PC-9 (cell line): ENCODE measurements at regions not wholly inside any gene's neighbourhood (a gene's known extent, or its start where the extent isn't known, plus 50 kb on each side); places are given as distances from the start of the nearest gene placed in this dataset.

ENCODE experiments used
- BruUV-seq: library from RNA; stranded (reverse); fragments of 400-500 nt; replicated peaks from 2 replicates; lab custom pipeline; 2021; lab: Mats Ljungman, UMichigan
- CTCF ChIA-PET: fragments of 300-600 bp; sonication (Branson Sonifier 250); formaldehyde crosslinking; loops from one replicate; lab custom pipeline; 2022; ENCODE audit warnings: antibody characterized with exemption; lab: Charles Lee
- POLR2A ChIA-PET: fragments of 300-600 bp; sonication (Branson Sonifier 250); formaldehyde crosslinking; loops from one replicate; lab custom pipeline; 2022; ENCODE audit warnings: antibody characterized with exemption; ENCODE audit not compliant: unreplicated experiment; lab: Charles Lee
- DNase-seq, 2 experiments: peaks; one replicate each; pipeline versions ENCODE4 v3.0.0 to v3.0.0-alpha.2; 2015 to 2022; ENCODE audit warnings: mixed read lengths in 1 of 2
- H2AFZ ChIP-seq: fragments of 200-600 bp; sonication (generic); 2 replicates; pipeline ENCODE4 v1.8.1; 2017; ENCODE audit warnings: antibody characterized with exemption
- H3F3A ChIP-seq: fragments of 200-600 bp; sonication (generic); 2 replicates; pipeline ENCODE4 v1.8.1; 2017; ENCODE audit warnings: antibody characterized with exemption, mild to moderate bottlenecking, low read depth; ENCODE audit not compliant: insufficient read depth
- H3K27ac ChIP-seq: fragments of 200-600 bp; sonication (generic); 2 replicates; pipeline ENCODE4 v1.6.1; 2016; ENCODE audit warnings: mixed run types
- H3K27me3 ChIP-seq: fragments of 200-600 bp; sonication (generic); 2 replicates; pipeline ENCODE4 v1.6.1; 2016; ENCODE audit warnings: low read depth, mixed run types; ENCODE audit not compliant: insufficient read depth
- H3K36me3 ChIP-seq: fragments of 200-600 bp; sonication (generic); 2 replicates; pipeline ENCODE4 v1.6.1; 2016; ENCODE audit warnings: low read depth, mixed run types
- H3K4me1 ChIP-seq: fragments of 200-600 bp; sonication (generic); replicated peaks from 2 replicates; pipeline ENCODE4 v1.6.1; 2016; ENCODE audit warnings: mixed run types; ENCODE audit not compliant: insufficient read depth
- H3K4me2 ChIP-seq: fragments of 200-600 bp; sonication (generic); 2 replicates; pipeline ENCODE4 v1.6.1; 2017; ENCODE audit warnings: mixed run types
- H3K4me3 ChIP-seq: fragments of 200-600 bp; sonication (generic); 2 replicates; pipeline ENCODE4 v1.6.1; 2016; ENCODE audit warnings: mixed run types
- H3K79me2 ChIP-seq: fragments of 200-600 bp; sonication (generic); 2 replicates; pipeline ENCODE4 v1.6.1; 2017; ENCODE audit warnings: low read depth, mixed run types
- H3K9me2 ChIP-seq: fragments of 200-600 bp; sonication (generic); 2 replicates; pipeline ENCODE4 v1.8.1; 2017; ENCODE audit warnings: mild to moderate bottlenecking; ENCODE audit not compliant: insufficient read depth
- H3K9me3 ChIP-seq: fragments of 200-600 bp; sonication (generic); 2 replicates; pipeline ENCODE4 v1.8.1; 2016; ENCODE audit warnings: low read depth; ENCODE audit not compliant: insufficient read depth
- H4K20me1 ChIP-seq: fragments of 200-600 bp; sonication (generic); 2 replicates; pipeline ENCODE4 v1.8.1; 2017; ENCODE audit not compliant: insufficient read depth
- EZH2 ChIP-seq: fragments of 200-600 bp; sonication (generic); IDR thresholded peaks from 2 replicates; pipeline ENCODE4 v1.8.0; 2017; ENCODE audit warnings: antibody characterized with exemption, low read depth
- intact Hi-C: fragments of 100-400 bp; cut with micrococcal nuclease; formaldehyde crosslinking; loops from one replicate; pipeline ENCODE4 v1.10.0; 2022; ENCODE audit not compliant: unreplicated experiment
- TF ChIP-seq, protein P1 (sequence below): fragments of 200-600 bp; sonication (generic); conservative IDR thresholded peaks from 2 replicates; pipeline ENCODE4 v1.6.1; 2017; ENCODE audit warnings: mixed run types, antibody characterized with exemption, mild to moderate bottlenecking, moderate library complexity

GRCh38 chr13:68850160-68850559, 1257.5 kb upstream of the ATXN8OS start:
- Histone ChIP-seq H3K79me2 (no peaks in the 10 kb centered on the region), H3K4me3 (no peak overlapping the region), H3K9me2 (no peaks in the 10 kb centered on the region), H3F3A (no peaks in the 10 kb centered on the region), H3K36me3 (no peaks in the 10 kb centered on the region), H3K4me1 (no peaks in the 10 kb centered on the region), H4K20me1 (no peaks in the 10 kb centered on the region), H3K4me2 (no peak overlapping the region), H3K27ac (no peak overlapping the region), H2AFZ (no peak overlapping the region), H3K27me3 (no peaks in the 10 kb centered on the region), H3K9me3 (no peaks in the 10 kb centered on the region)
- no TSS peak for BruUV-seq
- POLR2A ChIA-PET: no interaction called here
- CTCF ChIA-PET: no interaction called here
- TF ChIP-seq, protein P1, sequence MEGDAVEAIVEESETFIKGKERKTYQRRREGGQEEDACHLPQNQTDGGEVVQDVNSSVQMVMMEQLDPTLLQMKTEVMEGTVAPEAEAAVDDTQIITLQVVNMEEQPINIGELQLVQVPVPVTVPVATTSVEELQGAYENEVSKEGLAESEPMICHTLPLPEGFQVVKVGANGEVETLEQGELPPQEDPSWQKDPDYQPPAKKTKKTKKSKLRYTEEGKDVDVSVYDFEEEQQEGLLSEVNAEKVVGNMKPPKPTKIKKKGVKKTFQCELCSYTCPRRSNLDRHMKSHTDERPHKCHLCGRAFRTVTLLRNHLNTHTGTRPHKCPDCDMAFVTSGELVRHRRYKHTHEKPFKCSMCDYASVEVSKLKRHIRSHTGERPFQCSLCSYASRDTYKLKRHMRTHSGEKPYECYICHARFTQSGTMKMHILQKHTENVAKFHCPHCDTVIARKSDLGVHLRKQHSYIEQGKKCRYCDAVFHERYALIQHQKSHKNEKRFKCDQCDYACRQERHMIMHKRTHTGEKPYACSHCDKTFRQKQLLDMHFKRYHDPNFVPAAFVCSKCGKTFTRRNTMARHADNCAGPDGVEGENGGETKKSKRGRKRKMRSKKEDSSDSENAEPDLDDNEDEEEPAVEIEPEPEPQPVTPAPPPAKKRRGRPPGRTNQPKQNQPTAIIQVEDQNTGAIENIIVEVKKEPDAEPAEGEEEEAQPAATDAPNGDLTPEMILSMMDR: no peak
- no peak for TF ChIP-seq EZH2
- intact Hi-C loops: no loop called here
- DNase-seq: no peak

- Histone ChIP-seq H3K9me3 (no peaks in the 10 kb centered on the region), H3F3A (no peaks in the 10 kb centered on the region), H3K27me3 (no peaks in the 10 kb centered on the region), H4K20me1 (no peaks in the 10 kb centered on the region), H3K9me2 (no peaks in the 10 kb centered on the region), H3K27ac (no peak overlapping the region), H3K79me2 (no peaks in the 10 kb centered on the region), H3K4me3 (no peak overlapping the region), H3K4me1 (no peaks in the 10 kb centered on the region), H3K4me2 (no peak overlapping the region), H3K36me3 (no peaks in the 10 kb centered on the region), H2AFZ (no peak overlapping the region)
- TF ChIP-seq, protein P1: no peak
- no peak for TF ChIP-seq EZH2
- no TSS peak for BruUV-seq
- CTCF ChIA-PET: no interaction called here
- intact Hi-C loops: no loop called here
- DNase-seq: no peak
- POLR2A ChIA-PET: no interaction called here
Measured at GRCh38 chr13:68846663-68847062, 1261.0 kb upstream of the ATXN8OS start.

DNA sequence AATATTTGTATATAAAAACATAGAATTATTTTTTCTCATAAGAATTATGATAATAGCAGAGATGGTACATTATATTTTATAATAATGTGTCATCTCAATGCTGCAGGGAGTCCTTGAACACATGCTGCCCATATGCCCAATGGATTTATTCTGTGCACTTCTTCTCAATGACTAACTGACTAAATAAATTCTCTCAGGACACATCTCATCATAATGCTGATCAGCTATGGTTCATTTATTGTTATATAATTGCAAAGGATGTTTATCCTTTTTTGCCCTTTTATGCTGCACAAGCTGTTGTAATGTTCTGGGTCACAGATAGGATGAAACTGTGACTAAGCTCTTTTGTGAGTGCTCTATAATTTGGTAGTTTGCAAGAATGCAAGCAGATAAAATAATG, 1273.3 kb upstream of the ATXN8OS start:
- Histone ChIP-seq H3K27ac (no peak overlapping the region), H3K4me3 (no peak overlapping the region)
- DNase-seq: no peak

More for the DNA sequence above, 1273.3 kb upstream of the ATXN8OS start:
- Histone ChIP-seq H3K4me2 (no peak overlapping the region), H3K9me2 (no peaks in the 10 kb centered on the region; the same call in 1 of the 2 replicates), H3K27me3 (no peaks in the 10 kb centered on the region), H3K4me1 (no peaks in the 10 kb centered on the region), H3K36me3 (no peaks in the 10 kb centered on the region), H3K9me3 (no peaks in the 10 kb centered on the region), H4K20me1 (no peaks in the 10 kb centered on the region), H3F3A (no peaks in the 10 kb centered on the region), H3K79me2 (no peaks in the 10 kb centered on the region), H2AFZ (no peak overlapping the region)
- intact Hi-C loops: no loop called here
- POLR2A ChIA-PET: no interaction called here
- BruUV-seq: no TSS peak
- CTCF ChIA-PET: no interaction called here
- TF ChIP-seq EZH2: no peak
- TF ChIP-seq, protein P1: no peak
